ENCODE measurements at regions not wholly inside any gene's neighbourhood (a gene's known extent, or its start where the extent isn't known, plus 50 kb on each side); places are given as distances from the start of the nearest gene placed in this dataset.

GRCh38 chr2:163479599-163479998, 256.2 kb downstream of the FIGN start:
- in situ Hi-C loops (cut with MboI) = no loop called here
- H3K79me2 ChIP-seq (ENCODE audit: control insufficient read depth, insufficient read depth, low read length) = no peaks in the 10 kb centered on the region
- H3K9me1 ChIP-seq (ENCODE audit: control insufficient read depth, insufficient read depth, low read length) = no peaks in the 10 kb centered on the region
- no peaks in the 10 kb centered on the region for H3K36me3 ChIP-seq (ENCODE audit: control insufficient read depth, insufficient read depth, low read length)
- no peak overlapping the region for H3K27ac ChIP-seq (ENCODE audit: extremely low read depth, low read depth, low read length)
- no peaks in the 10 kb centered on the region for H3K4me1 ChIP-seq (replicated peaks in 1 of 2; ENCODE audit: control insufficient read depth in 2 of 2, insufficient read depth in 2 of 2, low read length in 2 of 2)
- no peak for FAIRE-seq
- no peak overlapping the region for H2AFZ ChIP-seq (ENCODE audit: low read depth, low read length)
- no peak overlapping the region for H3K4me3 ChIP-seq
- no peak for ATAC-seq
- H3K4me2 ChIP-seq (ENCODE audit: insufficient read depth, low read length) = no peak overlapping the region
- no peaks in the 10 kb centered on the region for H3K27me3 ChIP-seq (ENCODE audit: control insufficient read depth in 2 of 2, insufficient read depth in 2 of 2, low read length in 2 of 2)
- H3K9ac ChIP-seq (ENCODE audit: insufficient read depth in 1 of 2, low read depth in 2 of 2, low read length in 2 of 2) = no peak overlapping the region
- intact Hi-C loops (cut with micrococcal nuclease) = no loop called here
- no peaks in the 10 kb centered on the region for H4K20me1 ChIP-seq (replicated peaks; ENCODE audit: control insufficient read depth, insufficient read depth, low read length)
- ChIA-PET POLR2A (no interaction called here), CTCF (ENCODE audit: low intra/inter-chr PET ratio) (no interaction called here)
- WGBS (ENCODE audit: insufficient coverage, low coverage, missing lambda C conversion rate) = under 1% methylated on average over 9 of the region's 9 CpGs
- no TSS peak for BruUV-seq (replicated peaks)
- no peaks in the 10 kb centered on the region; the same call in 1 of the 2 replicates for H3K9me3 ChIP-seq (replicated peaks; ENCODE audit: control insufficient read depth, insufficient read depth, low read depth, low read length)
- DNase-seq (ENCODE audit: extremely low read depth in 1 of 4, low spot score in 3 of 4) = no peak
- TF ChIP-seq SMAD3 (CRISPR knock-in tag; conservative IDR thresholded peaks at IDR 0.05) (no peak), RFX5 (IDR thresholded peaks at IDR 0.05; ENCODE audit: low read depth, low read length) (no peak), STAG1 (CRISPR knock-in tag; IDR thresholded peaks at IDR 0.05; ENCODE audit: borderline replicate concordance) (no peak), PPARD (CRISPR knock-in tag; IDR thresholded peaks at IDR 0.05) (no peak), CHCHD3 (CRISPR knock-in tag; IDR thresholded peaks at IDR 0.05) (no peak), CEBPG (CRISPR knock-in tag; IDR thresholded peaks at IDR 0.05) (no peak), CEBPG (tag; conservative IDR thresholded peaks at IDR 0.05 in 1 of 2, IDR thresholded peaks at IDR 0.05 in 1 of 2) (no peak), EZH2 (IDR thresholded peaks at IDR 0.05; ENCODE audit: borderline replicate concordance, low read depth, low read length) (no peak), KLF1 (tag; IDR thresholded peaks at IDR 0.05) (no peak), BRD9 (IDR thresholded peaks at IDR 0.05; ENCODE audit: low read depth, partially characterized antibody) (no peak), TCF7 (IDR thresholded peaks at IDR 0.05; ENCODE audit: borderline replicate concordance) (no peak)
- TF ChIP-seq, protein P1, sequence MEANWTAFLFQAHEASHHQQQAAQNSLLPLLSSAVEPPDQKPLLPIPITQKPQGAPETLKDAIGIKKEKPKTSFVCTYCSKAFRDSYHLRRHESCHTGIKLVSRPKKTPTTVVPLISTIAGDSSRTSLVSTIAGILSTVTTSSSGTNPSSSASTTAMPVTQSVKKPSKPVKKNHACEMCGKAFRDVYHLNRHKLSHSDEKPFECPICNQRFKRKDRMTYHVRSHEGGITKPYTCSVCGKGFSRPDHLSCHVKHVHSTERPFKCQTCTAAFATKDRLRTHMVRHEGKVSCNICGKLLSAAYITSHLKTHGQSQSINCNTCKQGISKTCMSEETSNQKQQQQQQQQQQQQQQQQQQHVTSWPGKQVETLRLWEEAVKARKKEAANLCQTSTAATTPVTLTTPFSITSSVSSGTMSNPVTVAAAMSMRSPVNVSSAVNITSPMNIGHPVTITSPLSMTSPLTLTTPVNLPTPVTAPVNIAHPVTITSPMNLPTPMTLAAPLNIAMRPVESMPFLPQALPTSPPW (CRISPR knock-in tag; IDR thresholded peaks at IDR 0.05) = no peak
- TF ChIP-seq, protein P2, sequence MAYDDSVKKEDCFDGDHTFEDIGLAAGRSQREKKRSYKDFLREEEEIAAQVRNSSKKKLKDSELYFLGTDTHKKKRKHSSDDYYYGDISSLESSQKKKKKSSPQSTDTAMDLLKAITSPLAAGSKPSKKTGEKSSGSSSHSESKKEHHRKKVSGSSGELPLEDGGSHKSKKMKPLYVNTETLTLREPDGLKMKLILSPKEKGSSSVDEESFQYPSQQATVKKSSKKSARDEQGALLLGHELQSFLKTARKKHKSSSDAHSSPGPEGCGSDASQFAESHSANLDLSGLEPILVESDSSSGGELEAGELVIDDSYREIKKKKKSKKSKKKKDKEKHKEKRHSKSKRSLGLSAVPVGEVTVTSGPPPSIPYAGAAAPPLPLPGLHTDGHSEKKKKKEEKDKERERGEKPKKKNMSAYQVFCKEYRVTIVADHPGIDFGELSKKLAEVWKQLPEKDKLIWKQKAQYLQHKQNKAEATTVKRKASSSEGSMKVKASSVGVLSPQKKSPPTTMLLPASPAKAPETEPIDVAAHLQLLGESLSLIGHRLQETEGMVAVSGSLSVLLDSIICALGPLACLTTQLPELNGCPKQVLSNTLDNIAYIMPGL (CRISPR knock-in tag; IDR thresholded peaks at IDR 0.05) = no peak
- TF ChIP-seq, protein P3, sequence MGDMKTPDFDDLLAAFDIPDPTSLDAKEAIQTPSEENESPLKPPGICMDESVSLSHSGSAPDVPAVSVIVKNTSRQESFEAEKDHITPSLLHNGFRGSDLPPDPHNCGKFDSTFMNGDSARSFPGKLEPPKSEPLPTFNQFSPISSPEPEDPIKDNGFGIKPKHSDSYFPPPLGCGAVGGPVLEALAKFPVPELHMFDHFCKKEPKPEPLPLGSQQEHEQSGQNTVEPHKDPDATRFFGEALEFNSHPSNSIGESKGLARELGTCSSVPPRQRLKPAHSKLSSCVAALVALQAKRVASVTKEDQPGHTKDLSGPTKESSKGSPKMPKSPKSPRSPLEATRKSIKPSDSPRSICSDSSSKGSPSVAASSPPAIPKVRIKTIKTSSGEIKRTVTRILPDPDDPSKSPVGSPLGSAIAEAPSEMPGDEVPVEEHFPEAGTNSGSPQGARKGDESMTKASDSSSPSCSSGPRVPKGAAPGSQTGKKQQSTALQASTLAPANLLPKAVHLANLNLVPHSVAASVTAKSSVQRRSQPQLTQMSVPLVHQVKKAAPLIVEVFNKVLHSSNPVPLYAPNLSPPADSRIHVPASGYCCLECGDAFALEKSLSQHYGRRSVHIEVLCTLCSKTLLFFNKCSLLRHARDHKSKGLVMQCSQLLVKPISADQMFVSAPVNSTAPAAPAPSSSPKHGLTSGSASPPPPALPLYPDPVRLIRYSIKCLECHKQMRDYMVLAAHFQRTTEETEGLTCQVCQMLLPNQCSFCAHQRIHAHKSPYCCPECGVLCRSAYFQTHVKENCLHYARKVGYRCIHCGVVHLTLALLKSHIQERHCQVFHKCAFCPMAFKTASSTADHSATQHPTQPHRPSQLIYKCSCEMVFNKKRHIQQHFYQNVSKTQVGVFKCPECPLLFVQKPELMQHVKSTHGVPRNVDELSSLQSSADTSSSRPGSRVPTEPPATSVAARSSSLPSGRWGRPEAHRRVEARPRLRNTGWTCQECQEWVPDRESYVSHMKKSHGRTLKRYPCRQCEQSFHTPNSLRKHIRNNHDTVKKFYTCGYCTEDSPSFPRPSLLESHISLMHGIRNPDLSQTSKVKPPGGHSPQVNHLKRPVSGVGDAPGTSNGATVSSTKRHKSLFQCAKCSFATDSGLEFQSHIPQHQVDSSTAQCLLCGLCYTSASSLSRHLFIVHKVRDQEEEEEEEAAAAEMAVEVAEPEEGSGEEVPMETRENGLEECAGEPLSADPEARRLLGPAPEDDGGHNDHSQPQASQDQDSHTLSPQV (IDR thresholded peaks at IDR 0.05) = no peak
- TF ChIP-seq, protein P4, sequence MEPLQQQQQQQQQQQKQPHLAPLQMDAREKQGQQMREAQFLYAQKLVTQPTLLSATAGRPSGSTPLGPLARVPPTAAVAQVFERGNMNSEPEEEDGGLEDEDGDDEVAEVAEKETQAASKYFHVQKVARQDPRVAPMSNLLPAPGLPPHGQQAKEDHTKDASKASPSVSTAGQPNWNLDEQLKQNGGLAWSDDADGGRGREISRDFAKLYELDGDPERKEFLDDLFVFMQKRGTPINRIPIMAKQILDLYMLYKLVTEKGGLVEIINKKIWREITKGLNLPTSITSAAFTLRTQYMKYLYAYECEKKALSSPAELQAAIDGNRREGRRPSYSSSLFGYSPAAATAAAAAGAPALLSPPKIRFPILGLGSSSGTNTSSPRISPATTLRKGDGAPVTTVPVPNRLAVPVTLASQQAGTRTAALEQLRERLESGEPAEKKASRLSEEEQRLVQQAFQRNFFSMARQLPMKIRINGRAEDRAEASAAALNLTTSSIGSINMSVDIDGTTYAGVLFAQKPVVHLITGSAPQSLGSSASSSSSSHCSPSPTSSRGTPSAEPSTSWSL (CRISPR knock-in tag; IDR thresholded peaks at IDR 0.05; ENCODE audit: borderline replicate concordance) = no peak
